ENCODE measurements at regions not wholly inside any gene's neighbourhood (a gene's known extent, or its start where the extent isn't known, plus 50 kb on each side); places are given as distances from the start of the nearest gene placed in this dataset.

- DNase-seq (ENCODE audit: low spot score) = no peak
These were observed 60.8 kb upstream of the RAB11FIP2 start for GRCh38 chr10:118107541-118107940.

GRCh38 chr10:118107040-118107439, 60.3 kb upstream of the RAB11FIP2 start:
- no peak for DNase-seq (ENCODE audit: low spot score)

- peak; percentile 2 for DNase-seq (ENCODE audit: low spot score)
These were observed 59.7 kb upstream of the RAB11FIP2 start for GRCh38 chr10:118106426-118106825.

- no peak for DNase-seq (ENCODE audit: low spot score)
These were observed 55.4 kb upstream of the RAB11FIP2 start for GRCh38 chr10:118102121-118102520.

GRCh38 chr10:118101501-118101900, 54.8 kb upstream of the RAB11FIP2 start:
- no peak for DNase-seq (ENCODE audit: low spot score)
